HG03060 (cell line): ENCODE measurements at regions not wholly inside any gene's neighbourhood (a gene's known extent, or its start where the extent isn't known, plus 50 kb on each side); places are given as distances from the start of the nearest gene placed in this dataset.
"Not testable (repeated sequence)": the region's sequence is repeated elsewhere in the genome, so short reads cannot be mapped to it uniquely, and the experiment has no call there.

Experiments
- ATAC-seq: cut with Tn5 transposase; IDR thresholded peaks from one replicate; pipeline ENCODE4 v1.9.1; 2021; ENCODE audit warnings: low read depth, moderate number of reproducible peaks; ENCODE audit not compliant: unreplicated experiment

DNA sequence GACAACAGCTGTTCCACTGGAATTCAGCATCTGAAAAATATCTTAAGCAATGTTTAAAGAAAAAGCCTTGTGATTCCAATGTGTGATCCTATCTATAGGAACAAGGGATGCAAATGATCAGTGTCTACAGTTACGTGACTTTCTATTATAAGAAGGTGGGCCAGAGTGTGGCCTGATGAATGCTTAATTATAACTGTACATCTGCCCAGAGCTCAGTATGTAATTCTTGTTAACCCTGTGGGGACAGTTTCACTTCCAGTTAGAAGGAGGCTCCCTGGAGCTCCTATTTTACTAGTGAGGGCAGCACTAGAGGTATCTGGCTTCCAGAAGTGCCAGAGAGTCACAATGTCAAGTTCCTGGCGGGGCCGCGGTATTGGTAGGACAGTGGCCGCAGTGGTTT is 288.5 kb downstream of the USP46 start:
- no peak for ATAC-seq

DNA sequence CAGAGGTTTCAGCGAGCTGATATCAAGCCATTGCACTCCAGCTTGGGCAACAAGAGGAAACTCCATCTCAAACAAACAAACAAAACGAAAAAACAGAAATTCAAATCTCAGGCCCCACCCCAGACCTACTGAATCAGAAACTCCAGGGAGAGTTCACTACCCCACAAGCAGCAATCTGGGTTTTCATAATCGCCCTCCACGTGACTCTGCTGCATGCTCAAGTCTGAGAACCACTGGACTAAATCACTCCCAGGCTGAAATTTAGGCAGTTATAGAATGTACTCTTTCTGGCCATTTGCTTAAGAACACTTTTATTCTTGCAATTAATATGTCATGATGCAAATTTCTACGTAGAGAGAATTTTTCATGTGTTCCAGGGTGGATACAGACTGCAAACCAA is 287.3 kb downstream of the USP46 start:
- ATAC-seq = no peak

DNA sequence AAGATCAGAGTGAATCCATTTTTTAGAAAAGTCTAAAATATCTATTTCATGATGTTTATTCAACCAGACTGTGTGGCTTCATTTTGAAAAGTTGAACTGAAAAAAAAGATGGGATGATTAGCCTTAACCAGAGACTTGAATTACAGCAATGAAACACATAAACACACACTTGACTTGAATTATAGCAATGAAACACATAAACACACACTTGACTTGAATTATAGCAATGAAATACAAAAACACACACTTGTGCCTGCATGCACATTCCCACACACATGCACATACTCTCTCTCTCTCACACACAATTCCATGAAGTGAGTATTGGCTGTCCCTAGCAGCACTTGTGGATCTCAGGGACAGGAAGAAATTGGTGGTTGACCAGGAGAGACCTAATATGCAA is 286.8 kb downstream of the USP46 start:
- no peak for ATAC-seq

DNA sequence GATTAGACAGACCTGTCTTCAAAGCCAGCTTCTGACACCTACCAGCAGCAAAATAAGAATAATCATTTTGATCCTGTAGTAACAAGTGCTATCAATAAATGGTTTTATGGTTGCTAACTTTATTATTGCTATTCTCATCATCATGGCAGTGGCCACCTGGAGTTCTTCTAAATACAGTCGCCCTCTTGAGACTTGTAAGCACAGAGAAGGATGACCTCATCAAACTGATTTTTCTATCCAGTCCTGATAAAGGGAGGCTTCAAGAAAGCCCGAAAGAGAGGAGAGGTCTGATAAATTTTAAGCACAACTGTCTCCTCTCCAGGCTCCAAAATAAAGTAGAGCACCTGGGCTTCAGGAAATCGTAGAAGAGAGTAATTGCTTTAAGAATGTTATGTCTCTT is 286.4 kb downstream of the USP46 start:
- ATAC-seq = no peak

DNA sequence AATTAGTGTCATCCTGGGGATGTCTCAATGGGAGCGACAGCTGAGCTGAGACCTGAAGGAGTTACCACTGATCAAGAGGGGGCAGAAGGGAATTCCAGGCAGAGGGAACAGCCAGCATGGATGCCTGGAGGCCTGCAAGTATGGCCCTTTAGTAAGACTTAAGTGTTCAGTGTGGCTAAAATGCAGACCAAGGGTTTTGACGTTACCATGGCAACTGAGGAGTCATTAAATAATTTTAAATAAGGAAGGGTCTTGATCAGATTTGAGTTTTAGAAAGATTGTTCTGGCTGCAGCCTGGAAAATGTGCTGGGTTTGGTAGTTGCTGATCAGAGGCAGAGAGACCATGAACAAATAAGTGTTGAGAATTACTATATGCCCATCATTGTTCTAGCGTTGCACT is 285.5 kb downstream of the USP46 start:
- no peak for ATAC-seq

DNA sequence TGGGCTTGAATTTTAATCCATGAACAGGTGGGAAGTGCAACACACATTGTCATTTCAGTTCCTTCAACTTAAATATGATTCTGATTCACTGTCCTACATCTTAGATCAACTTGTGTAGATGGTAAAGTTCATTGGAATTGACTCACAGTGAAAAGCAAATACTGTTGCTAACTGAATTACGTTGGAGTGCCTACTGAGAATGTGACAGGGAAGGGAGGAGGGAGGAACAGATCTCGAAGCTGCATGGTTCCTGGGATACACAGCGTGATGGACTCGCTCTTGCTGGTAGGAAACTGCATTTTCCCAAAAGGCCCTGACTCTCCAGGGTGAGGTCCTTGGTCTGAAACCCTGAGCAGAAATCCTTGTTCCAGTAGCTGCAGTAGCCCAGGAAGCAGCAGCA is 284.2 kb downstream of the USP46 start:
- no peak for ATAC-seq

DNA sequence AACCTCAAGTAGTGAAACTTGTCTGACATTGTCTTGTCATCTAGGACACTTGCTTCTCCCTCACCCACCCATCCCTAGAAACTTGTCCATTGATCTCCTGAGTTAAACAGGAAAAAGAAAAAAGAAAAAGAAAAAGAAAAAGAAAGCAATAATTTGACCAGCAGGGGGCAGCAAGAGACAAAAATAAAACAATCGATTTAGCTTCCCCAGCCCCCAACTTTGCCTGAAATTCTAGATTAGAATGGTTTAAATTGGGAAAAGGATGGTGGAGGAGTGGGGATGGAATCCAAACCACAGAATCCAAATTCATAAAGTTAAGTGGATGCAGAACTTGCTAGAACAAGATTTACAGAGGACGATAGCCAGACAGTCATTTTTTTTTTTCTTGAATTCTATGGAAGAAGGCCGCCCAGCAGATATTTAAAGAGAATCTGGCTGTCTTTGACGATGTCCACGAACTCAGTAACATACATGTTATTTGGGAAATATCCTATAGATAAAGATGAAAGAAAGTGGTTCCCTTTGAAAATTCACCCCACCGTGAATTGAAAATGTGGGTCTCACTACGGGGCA is 282.9 kb downstream of the USP46 start:
- no peak for ATAC-seq

DNA sequence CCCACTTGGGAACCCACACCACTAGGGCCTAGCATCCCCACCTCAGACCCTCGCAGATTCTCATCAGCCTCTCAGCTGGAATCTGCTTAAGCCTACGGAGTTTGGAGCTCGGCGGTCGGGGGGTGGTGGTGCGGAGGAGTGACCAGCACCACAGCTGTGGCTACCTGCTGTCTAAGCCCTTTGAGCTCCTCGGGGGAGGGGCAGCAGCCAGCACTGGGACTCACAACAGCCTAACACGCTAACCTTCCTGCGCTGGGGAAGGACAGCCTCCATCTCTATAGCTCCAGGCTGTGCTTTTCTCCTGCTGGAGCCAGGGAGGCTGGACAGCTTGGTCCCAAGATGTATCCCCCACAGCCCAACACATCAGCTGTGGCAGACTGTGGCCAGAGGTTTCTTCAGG is 281.5 kb downstream of the USP46 start:
- ATAC-seq = no peak

DNA sequence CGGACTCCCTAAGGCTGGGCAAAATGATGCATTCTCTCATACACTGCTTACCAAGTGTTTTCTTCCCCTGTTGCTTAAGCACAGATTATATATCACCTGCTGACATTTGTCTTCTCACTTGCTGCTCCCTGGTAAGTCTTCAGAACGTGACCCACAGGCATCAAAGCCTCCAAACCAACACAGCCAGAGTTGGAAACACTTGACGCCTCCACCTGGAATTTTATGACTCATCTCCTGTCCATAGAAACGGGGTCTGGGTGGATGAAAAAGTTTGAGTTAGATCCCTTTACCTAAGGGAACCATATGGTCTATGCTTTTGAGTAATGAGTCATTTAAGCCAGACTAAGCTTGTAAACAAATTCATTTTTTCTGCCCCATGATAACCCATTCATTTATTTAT is 251.6 kb downstream of the USP46 start:
- no peak for ATAC-seq

DNA sequence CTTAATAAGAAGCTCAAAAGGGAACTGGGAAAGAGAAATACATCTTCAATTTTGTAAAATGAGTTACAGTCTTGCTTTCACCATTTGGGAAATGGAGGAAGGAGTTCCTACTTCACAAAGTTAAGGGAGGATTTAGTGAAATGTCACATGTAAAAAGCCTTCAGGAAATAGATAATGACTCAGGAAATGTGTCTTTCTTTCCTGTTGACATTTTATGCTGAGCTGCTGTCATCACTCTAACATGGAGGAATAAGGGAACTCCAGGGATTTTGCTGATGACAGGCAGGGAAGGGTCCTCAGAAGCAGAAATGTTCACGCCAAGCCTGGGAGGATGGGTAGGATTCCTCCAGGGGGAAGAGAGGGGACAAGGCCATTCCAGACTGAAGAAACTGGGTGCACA is 251.1 kb downstream of the USP46 start:
- no peak for ATAC-seq

DNA sequence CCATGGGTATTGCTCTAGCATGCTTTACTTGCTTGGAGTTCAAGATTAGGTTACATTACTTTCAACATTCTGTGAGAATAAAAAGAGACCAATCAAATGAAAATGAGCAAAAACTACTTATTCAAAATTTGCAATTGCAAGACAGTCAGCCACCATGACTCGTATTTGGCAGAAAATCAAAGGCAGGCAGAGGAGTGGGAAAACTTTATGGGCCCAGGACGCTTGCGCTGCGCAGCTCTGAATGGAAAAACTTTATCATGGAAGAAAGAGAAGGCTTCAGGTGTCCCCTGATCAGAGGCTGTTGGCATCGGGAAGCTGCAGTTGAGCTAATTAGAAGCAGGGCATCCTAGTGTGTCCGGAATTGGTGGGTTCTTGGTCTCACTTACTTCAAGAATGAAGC is 250.6 kb downstream of the USP46 start:
- ATAC-seq = no peak

DNA sequence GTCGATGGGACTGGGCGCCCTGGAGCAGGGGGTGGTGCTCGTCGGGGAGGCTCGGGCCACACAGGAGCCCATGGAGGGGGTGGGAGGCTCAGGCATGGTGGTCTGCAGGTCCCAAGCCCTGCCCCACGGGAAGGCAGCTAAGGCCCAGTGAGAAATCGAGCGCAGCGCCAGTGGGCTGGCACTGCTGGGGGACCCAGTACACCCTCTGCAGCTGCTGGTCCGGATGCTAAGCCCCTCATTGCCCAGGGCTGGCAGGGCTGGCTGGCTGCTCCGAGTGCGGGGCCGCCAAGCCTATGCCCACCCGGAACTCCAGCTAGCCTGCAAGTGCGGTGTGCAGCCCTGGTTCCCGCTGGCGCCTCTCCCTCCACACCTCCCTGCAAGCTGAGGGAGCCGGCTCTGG is 249.3 kb downstream of the USP46 start:
- ATAC-seq = not testable (repeated sequence)

DNA sequence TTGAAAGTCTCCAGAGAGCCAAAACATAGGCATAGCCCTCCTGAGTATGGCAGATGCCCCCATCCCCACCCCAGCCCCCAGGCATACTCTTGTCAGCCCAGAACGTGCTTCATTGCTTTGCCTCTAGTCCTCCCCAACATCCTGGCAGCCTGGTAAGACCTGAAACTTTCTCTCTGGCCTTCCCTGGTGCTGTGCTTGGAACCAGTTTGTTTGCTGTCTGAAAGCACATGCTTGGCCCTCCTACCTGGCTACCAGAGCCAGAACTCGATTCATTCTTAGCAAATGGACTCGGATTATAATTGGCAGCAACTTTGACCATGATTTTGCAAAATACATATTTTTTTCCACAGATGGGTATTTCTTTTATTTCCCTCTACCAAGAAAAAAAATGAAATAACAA is 248.1 kb downstream of the USP46 start:
- ATAC-seq = no peak

DNA sequence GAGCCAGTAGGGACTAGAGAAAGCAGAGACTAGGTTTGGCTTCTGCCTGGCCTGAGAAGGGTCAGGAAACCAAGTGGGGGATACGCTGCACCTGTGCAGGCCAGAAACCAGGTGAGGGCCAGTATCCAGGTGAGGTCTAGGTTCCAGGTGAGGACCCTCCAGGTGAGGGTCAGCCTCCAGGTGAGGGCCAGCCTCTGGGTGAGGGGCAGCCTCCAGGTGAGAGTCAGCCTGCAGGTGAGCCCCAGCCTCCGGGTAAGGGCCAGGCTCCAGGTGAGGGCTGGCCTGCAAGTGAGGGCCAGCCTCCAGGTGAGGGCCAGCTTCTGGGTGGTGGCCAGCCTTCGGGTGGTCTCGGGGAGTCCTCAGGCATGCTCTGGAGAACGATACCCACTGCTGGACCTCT is 238.8 kb downstream of the USP46 start:
- no peak for ATAC-seq

DNA sequence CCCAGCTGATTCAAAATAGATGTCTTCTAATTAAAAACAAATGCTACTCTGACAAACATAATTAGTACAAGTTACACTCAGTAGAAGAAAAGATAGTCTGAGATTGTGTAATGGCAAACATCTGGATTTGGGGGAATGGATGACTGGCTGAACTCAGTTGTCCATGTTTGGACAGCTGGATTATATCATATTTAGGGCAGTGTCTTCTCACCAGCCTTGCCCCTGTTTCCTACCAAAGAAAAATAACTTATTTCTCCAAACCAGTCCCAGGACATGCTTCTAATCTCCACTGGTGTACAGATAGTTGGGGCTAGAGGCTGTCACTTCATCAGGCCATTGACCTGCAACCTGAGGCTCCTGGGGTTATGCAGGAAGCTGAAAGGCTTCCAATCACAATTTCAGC is 237.3 kb downstream of the USP46 start:
- ATAC-seq = no peak

DNA sequence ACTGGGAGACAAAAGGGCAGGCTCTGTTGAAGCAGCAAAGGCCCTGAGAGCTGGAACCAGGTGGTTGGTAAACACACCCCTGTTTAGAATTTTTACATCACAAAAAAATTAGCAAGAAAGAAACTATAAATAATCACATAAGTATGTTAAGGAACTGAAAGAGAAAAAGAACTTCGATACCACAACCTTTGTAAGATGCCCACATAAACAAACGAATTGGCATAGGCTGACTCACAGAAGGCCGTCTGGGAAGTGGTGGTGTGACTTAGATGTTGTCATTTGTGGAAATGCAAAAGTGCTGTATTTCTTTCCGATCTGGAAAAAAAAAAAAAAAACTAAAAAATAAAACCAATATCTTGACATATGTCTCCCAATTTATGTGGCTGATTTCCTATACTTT is 235.1 kb downstream of the USP46 start:
- ATAC-seq = peak; percentile 57

DNA sequence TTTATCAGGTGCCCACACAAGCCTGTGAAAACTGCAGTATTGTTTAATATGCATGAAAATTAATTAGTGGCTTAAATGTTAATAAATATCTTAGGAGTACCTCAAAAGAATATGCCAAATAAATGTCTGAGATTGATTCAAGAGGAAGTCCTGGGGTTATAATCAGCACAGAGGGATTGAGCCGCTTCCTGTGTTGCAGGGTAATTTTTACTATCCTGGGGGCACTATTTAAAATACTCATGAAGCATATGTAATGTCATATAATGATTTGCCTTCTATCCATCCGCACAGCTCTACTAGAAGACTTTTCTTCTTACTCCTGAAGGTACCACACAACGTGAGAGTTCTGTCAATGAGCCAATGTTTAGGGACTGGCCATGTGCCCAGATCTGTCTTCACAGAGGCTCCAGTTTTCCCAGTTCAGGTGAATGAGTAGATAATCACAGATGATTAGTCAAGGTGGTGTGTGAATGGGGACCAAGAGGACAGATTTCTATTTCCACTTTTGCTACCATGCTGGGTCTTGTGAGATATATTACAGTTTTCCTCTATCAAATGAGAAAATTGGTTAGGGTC is 233.3 kb downstream of the USP46 start:
- ATAC-seq = no peak

DNA sequence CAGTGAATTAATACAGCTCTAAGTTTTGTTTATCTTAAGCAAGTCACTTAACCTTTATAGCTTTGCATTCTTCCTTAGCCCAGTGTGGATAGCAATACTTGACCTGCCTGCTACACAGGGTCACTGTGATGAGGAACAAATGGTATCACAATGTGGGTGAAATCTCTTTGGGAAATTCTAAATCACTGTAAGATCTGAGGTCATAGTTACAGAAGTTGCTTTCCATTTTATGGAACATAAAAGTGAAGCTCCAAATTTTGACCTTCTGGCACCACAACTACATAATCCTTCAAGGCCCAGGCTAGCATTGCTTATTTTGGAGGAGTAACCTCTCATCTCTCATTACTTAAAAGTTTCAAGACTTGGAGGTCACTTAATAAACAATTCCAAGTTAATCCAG is 227.7 kb downstream of the USP46 start:
- no peak for ATAC-seq

DNA sequence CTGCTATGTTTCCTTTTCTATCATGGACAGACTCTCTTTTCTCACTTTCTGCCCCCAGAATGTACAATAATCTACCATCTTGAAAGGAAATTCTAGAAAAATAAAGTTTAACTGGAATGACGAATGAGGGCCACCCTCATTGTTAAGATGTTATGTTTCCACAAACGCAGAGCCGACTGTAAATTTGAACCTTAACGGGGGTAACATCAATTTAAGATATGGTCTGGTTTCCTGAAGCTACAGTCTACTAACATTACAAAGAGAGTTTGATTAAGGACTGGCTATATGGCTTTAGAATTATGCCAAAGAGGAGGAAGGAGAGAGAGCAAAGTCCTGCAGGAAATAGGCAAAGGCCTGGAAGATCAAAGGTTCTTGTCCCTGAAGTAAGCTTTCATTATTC is 227.2 kb downstream of the USP46 start:
- no peak for ATAC-seq

DNA sequence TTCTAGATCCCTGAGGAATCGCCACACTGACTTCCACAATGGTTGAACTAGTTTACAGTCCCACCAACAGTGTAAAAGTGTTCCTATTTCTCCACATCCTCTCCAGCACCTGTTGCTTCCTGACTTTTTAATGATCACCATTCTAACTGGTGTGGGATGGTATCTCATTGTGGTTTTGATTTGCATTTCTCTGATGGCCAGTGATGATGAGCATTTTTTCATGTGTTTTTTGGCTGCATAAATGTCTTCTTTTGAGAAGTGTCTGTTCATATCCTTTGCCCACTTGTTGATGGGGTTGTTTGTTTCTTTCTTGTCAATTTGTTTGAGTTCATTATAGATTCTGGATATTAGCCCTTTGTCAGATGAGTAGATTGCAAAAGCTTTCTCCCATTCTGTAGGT is 216.6 kb downstream of the USP46 start:
- not testable (repeated sequence) for ATAC-seq

DNA sequence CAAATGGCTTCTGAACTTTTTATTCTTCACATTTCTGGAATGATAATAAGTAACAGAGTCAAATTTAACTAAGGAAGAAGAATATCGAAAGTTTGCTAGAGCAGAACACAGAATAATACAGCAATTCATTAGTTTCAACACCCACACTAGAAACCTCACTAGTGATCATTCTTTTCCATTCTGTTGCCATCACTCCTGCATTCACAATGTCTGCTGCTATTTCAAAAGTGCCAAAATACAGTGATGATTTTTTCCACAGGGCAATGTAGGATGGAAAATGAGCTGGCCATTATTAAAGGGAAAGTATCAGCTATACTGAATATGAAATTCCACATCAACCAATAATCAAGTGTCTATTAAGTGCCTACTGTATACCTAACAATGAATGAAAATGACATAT is 186.7 kb downstream of the USP46 start:
- ATAC-seq = no peak

DNA sequence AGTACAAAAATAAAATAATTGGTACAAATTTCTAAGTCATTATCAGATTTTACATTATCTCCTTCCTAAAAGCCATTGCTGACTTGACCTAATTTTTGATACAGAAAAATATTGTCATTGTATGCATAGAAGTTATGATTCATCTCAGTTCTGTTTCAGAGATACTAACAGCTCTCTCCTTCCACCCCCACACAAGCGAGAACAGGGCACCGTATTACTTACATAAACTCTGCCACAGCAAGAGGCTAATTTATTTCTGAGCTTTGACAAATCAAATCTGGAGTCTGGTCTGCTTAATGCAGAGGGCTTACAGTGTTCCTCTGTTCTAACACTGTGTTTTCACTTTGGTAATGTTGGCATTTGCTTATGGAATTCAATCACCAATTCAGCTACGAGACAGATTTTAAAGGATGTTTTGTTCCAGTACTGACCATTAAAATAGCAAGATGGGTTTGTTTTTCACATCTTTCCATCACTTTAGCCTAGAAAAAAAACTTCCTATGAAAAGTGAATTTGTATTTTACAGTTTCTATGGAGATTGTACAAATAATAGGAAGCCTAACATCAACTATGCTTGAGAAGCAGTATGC is 181.8 kb downstream of the USP46 start:
- ATAC-seq = no peak
